Neuronal stem cell (in vitro differentiated cells): ENCODE measurements at regions not wholly inside any gene's neighbourhood (a gene's known extent, or its start where the extent isn't known, plus 50 kb on each side); places are given as distances from the start of the nearest gene placed in this dataset.
A peak's percentile ranks its signal among the peaks of the same experiment; 100 is the strongest.

Experiments used
- DNase-seq: peaks from one replicate; pipeline ENCODE4 v3.0.0-alpha.2; 2013; ENCODE audit warnings: low spot score
- H2AFZ ChIP-seq: one replicate; pipeline ENCODE4 v1.6.1; 2013; ENCODE audit warnings: mild to moderate bottlenecking, low read length, inconsistent platforms
- H2AK5ac ChIP-seq: 2 replicates; pipeline ENCODE4 v1.6.1; 2013; ENCODE audit warnings: low read depth, mild to moderate bottlenecking, inconsistent platforms, low read length, moderate library complexity, mixed read lengths
- H2BK120ac ChIP-seq: 2 replicates; pipeline ENCODE4 v1.6.1; 2013; ENCODE audit warnings: low read depth, mild to moderate bottlenecking, inconsistent platforms, low read length, moderate library complexity, mixed read lengths
- H2BK12ac ChIP-seq: one replicate; pipeline ENCODE4 v1.6.1; 2013; ENCODE audit warnings: low read length, inconsistent platforms
- H2BK15ac ChIP-seq: 2 replicates; pipeline ENCODE4 v1.6.1; 2013; ENCODE audit warnings: mild to moderate bottlenecking, low read length, inconsistent platforms, mixed read lengths
- H2BK5ac ChIP-seq: one replicate; pipeline ENCODE4 v1.6.1; 2013; ENCODE audit warnings: inconsistent platforms, mild to moderate bottlenecking, low read length, moderate library complexity
- H3K14ac ChIP-seq: one replicate; pipeline ENCODE4 v1.6.1; 2013; ENCODE audit warnings: low read length, inconsistent platforms
- H3K18ac ChIP-seq: 2 replicates; pipeline ENCODE4 v1.6.1; 2013; ENCODE audit warnings: low read length, inconsistent platforms
- H3K23ac ChIP-seq: 2 replicates; pipeline ENCODE4 v1.6.1; 2013; ENCODE audit warnings: low read depth, mild to moderate bottlenecking, mixed read lengths, low read length, inconsistent platforms; ENCODE audit not compliant: poor library complexity
- H3K27ac ChIP-seq: replicated peaks from 3 replicates; pipeline ENCODE4 v1.5.1; 2013; ENCODE audit warnings: low read length, inconsistent platforms
- H3K27me3 ChIP-seq, 3 experiments: 2 replicates each; pipeline ENCODE4 v1.6.1; 2013; ENCODE audit warnings: low read length in 3 of 3, mild to moderate bottlenecking in 2 of 3, inconsistent platforms in 1 of 3, low read depth in 1 of 3, mixed read lengths in 1 of 3, moderate library complexity in 1 of 3; ENCODE audit not compliant: control insufficient read depth in 3 of 3, insufficient read depth in 3 of 3
- H3K36me3 ChIP-seq, 2 donors: replicated peaks in 1 of 2; 2 replicates each; pipeline ENCODE4 v1.6.1; 2013; ENCODE audit warnings: low read length in 2 of 2; ENCODE audit not compliant: control insufficient read depth in 2 of 2, insufficient read depth in 2 of 2
- H3K4ac ChIP-seq: 2 replicates; pipeline ENCODE4 v1.6.1; 2013; ENCODE audit warnings: inconsistent platforms, mild to moderate bottlenecking, low read length, moderate library complexity
- H3K4me1 ChIP-seq, 2 donors: 1 replicate in 1 of 2; 2 replicates in 1 of 2; pipeline ENCODE4 v1.6.1; 2013; ENCODE audit warnings: low read length in 2 of 2, low read depth in 1 of 2; ENCODE audit not compliant: control insufficient read depth in 2 of 2, insufficient read depth in 1 of 2
- H3K4me2 ChIP-seq: one replicate; pipeline ENCODE4 v1.6.1; 2013; ENCODE audit warnings: mild to moderate bottlenecking, low read length, inconsistent platforms; ENCODE audit not compliant: insufficient read depth, poor library complexity, severe bottlenecking
- H3K4me3 ChIP-seq, 2 donors: 2 replicates each; pipeline ENCODE4 v1.5.1; 2013; ENCODE audit warnings: low read length in 2 of 2, mild to moderate bottlenecking in 2 of 2, inconsistent platforms in 1 of 2, moderate library complexity in 1 of 2
- H3K79me1 ChIP-seq: one replicate; pipeline ENCODE4 v1.6.1; 2013; ENCODE audit warnings: low read depth, mild to moderate bottlenecking, inconsistent platforms, low read length, moderate library complexity
- H3K9ac ChIP-seq: one replicate; pipeline ENCODE4 v1.6.1; 2013; ENCODE audit warnings: mild to moderate bottlenecking, low read depth, low read length, inconsistent platforms; ENCODE audit not compliant: poor library complexity
- H3K9me3 ChIP-seq, 2 donors: replicated peaks in 1 of 2; 2 replicates each; pipeline versions ENCODE3 to v1.6.1; 2013; ENCODE audit warnings: low read length in 2 of 2, mild to moderate bottlenecking in 2 of 2, inconsistent platforms in 1 of 2, low read depth in 1 of 2, mixed read lengths in 1 of 2, moderate library complexity in 1 of 2; ENCODE audit not compliant: control insufficient read depth in 2 of 2, insufficient read depth in 1 of 2
- H4K8ac ChIP-seq: one replicate; pipeline ENCODE4 v1.6.1; 2013; ENCODE audit warnings: low read depth, mild to moderate bottlenecking, inconsistent platforms, low read length, moderate library complexity
- H4K91ac ChIP-seq: one replicate; pipeline ENCODE4 v1.6.1; 2013; ENCODE audit warnings: low read length, low read depth, mild to moderate bottlenecking, inconsistent platforms; ENCODE audit not compliant: poor library complexity
- WGBS, 2 donors: extraction: QIAGEN DNeasy Blood & Tissue Kit; methylation state at CpG; one replicate each; pipeline ENCODE4 v1.1.7; 2013; ENCODE audit warnings: missing lambda C conversion rate in 2 of 2, mixed read lengths in 1 of 2; ENCODE audit not compliant: insufficient read length in 2 of 2, insufficient replicate concordance in 1 of 2; ENCODE audit errors: extremely low coverage in 2 of 2; 5-methylcytosine and 5-hydroxymethylcytosine counted together

GRCh38 chr4:3871881-3872833, 106.0 kb downstream of the ADRA2C start:
- Histone ChIP-seq H2BK5ac (no peak overlapping the region), H3K9me3 (peaks cover 0 to 4% of the 10 kb centered on the region in 2 donors), H3K9ac (peak overlapping the region; percentile 65), H3K14ac (no peak overlapping the region), H3K36me3 (no peaks in the 10 kb centered on the region), H3K27me3 (peaks cover 9 to 81% (median 38%) of the 10 kb centered on the region in 3 experiments), H3K4me3 (peak overlapping the region in 1 of 2 donors; percentile 61), H4K8ac (no peak overlapping the region), H3K4me2 (peak overlapping the region; percentile 37), H3K18ac (peak overlapping the region; percentile 88), H3K27ac (no peak overlapping the region), H4K91ac (no peak overlapping the region), H2BK15ac (peak overlapping the region; percentile 62), H2BK120ac (no peak overlapping the region), H2BK12ac (no peak overlapping the region), H3K4me1 (peaks cover 0 to 11% of the 10 kb centered on the region in 2 donors), H3K79me1 (peaks cover 4% of the 10 kb centered on the region), H2AK5ac (peak overlapping the region; percentile 86), H3K4ac (no peak overlapping the region), H3K23ac (peak overlapping the region; percentile 87), H2AFZ (no peak overlapping the region)
- whole genome bisulfite sequencing, 2 donors: no CpG with 5 or more reads among the region's 59 CpGs
- DNase-seq: no peak

DNA sequence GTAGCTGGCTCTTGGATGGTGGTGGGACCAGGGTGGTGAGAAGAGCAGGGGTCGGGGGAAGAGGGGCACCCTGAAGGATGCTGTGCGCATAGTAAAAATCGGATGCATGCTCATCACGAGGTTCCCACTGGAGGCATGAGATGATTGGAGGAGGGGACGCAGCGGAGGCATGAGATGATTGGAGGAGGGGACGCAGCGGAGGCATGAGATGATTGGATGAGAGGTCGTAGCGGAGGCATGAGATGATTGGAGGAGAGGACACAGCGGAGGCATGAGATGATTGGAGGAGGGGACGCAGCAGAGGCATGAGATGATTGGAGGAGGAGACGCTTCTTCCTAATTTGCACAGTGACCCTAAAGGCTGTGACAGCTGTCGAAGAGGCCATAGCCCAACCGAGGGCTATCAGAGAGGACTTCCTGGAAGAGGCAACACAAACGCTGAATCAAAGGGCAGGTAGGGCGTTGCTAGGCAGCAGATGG, 106.7 kb downstream of the ADRA2C start:
- Histone ChIP-seq H3K79me1 (peaks cover 4% of the 10 kb centered on the region), H2AFZ (no peak overlapping the region), H3K27ac (no peak overlapping the region), H3K27me3 (peaks cover 9 to 82% (median 38%) of the 10 kb centered on the region in 3 experiments), H2AK5ac (peak overlapping the region; percentile 86), H2BK12ac (no peak overlapping the region), H3K23ac (peak overlapping the region; percentile 87), H3K9me3 (peaks cover 2 to 4% of the 10 kb centered on the region in 2 donors), H3K4ac (no peak overlapping the region), H3K36me3 (no peaks in the 10 kb centered on the region), H3K18ac (peak overlapping the region; percentile 31), H2BK5ac (no peak overlapping the region), H4K8ac (no peak overlapping the region), H3K9ac (no peak overlapping the region), H2BK120ac (no peak overlapping the region), H3K4me3 (no peak overlapping the region), H3K4me2 (no peak overlapping the region), H3K4me1 (peaks cover 0 to 11% of the 10 kb centered on the region in 2 donors), H3K14ac (no peak overlapping the region), H4K91ac (no peak overlapping the region), H2BK15ac (peak overlapping the region; percentile 62)
- no CpG with 5 or more reads among the region's 17 CpGs for WGBS, 2 donors
- DNase-seq: no peak

DNA sequence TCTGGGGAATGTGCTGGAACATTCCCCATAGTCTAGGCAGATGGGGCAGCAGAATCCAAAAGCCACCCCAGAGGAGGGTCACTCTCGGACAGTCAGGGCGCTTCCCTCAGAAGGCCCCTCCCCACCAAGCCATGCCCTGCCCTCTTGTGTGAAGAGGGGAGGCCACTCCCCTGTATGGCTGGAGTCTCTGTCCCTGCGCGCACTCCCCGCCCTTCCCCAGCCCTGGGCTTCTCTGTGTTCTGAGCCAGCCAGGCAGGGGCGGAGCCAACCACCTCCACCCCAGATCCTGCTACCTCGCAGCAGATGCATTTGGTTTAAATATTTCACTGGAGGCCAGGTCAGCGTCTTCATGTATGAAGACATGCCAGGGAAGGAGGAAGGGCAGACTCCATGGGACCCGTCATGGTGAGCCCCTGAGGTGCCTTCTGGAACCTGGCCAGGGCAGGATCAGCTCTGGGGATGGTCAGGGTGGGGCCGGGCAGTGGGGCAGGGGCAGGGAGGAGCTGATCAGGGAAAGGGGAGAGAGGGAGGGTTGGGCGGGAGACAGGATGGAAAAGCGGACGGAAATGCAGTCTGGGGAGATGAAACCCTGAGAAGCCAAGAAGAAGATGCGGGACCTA, 107.3 kb downstream of the ADRA2C start:
- Histone ChIP-seq H2BK12ac (no peak overlapping the region), H4K8ac (no peak overlapping the region), H3K27me3 (peaks cover 9 to 82% (median 38%) of the 10 kb centered on the region in 3 experiments), H3K79me1 (peaks cover 4% of the 10 kb centered on the region), H3K9ac (no peak overlapping the region), H2AK5ac (peak overlapping the region; percentile 15), H3K4me3 (no peak overlapping the region), H3K4me2 (peak overlapping the region; percentile 32), H3K23ac (no peak overlapping the region), H3K18ac (no peak overlapping the region), H3K9me3 (peaks cover 4 to 6% of the 10 kb centered on the region in 2 donors), H3K14ac (no peak overlapping the region), H3K36me3 (no peaks in the 10 kb centered on the region), H2BK120ac (no peak overlapping the region), H3K4ac (no peak overlapping the region), H3K27ac (no peak overlapping the region), H3K4me1 (peaks cover 0 to 11% of the 10 kb centered on the region in 2 donors), H2BK15ac (no peak overlapping the region), H2AFZ (no peak overlapping the region), H2BK5ac (no peak overlapping the region), H4K91ac (no peak overlapping the region)
- no CpG with 5 or more reads among the region's 14 CpGs for WGBS, 2 donors
- no peak for DNase-seq

- no CpG with 5 or more reads among the region's 16 CpGs for WGBS, 2 donors
- Histone ChIP-seq H3K4me3 (no peak overlapping the region), H4K8ac (no peak overlapping the region), H2BK15ac (no peak overlapping the region), H2BK12ac (no peak overlapping the region), H3K27me3 (peaks cover 9 to 82% (median 39%) of the 10 kb centered on the region in 3 experiments), H3K79me1 (peaks cover 4% of the 10 kb centered on the region), H2AK5ac (peak overlapping the region; percentile 15), H3K4ac (no peak overlapping the region), H3K14ac (no peak overlapping the region), H2BK120ac (no peak overlapping the region), H2AFZ (no peak overlapping the region), H4K91ac (no peak overlapping the region), H3K9me3 (peaks cover 4 to 6% of the 10 kb centered on the region in 2 donors), H3K18ac (no peak overlapping the region), H3K36me3 (no peaks in the 10 kb centered on the region), H3K4me1 (peaks cover 0 to 11% of the 10 kb centered on the region in 2 donors), H3K23ac (no peak overlapping the region), H2BK5ac (no peak overlapping the region), H3K4me2 (no peak overlapping the region), H3K9ac (no peak overlapping the region), H3K27ac (no peak overlapping the region)
- DNase-seq: no peak
Measured at GRCh38 chr4:3874028-3874415, 107.8 kb downstream of the ADRA2C start.
